Liver (tissue), 8 donors: ENCODE measurements at regions not wholly inside any gene's neighbourhood (a gene's known extent, or its start where the extent isn't known, plus 50 kb on each side); places are given as distances from the start of the nearest gene placed in this dataset.

Experiments
- DNase-seq: peaks from one replicate; pipeline ENCODE4 v3.0.0-alpha.2; 2017; ENCODE audit warnings: low spot score
- H3K27ac ChIP-seq, 2 donors: one replicate each; pipeline ENCODE4 v1.7.0; 2013; ENCODE audit warnings: inconsistent platforms in 2 of 2, low read length in 2 of 2, control low read depth in 1 of 2, low read depth in 1 of 2, mild to moderate bottlenecking in 1 of 2
- H3K27me3 ChIP-seq, 4 donors: one replicate each; pipeline versions ENCODE4 v1.6.1 to v1.7.0; 2013; ENCODE audit warnings: low read length in 3 of 4, inconsistent platforms in 1 of 4, mild to moderate bottlenecking in 1 of 4, moderate library complexity in 1 of 4; ENCODE audit not compliant: control insufficient read depth in 4 of 4, insufficient read depth in 4 of 4
- H3K36me3 ChIP-seq, 4 donors: one replicate each; pipeline versions ENCODE4 v1.6.1 to v1.7.0; 2013; ENCODE audit warnings: low read length in 3 of 4, mild to moderate bottlenecking in 3 of 4, low read depth in 1 of 4, moderate library complexity in 1 of 4; ENCODE audit not compliant: control insufficient read depth in 4 of 4, insufficient read depth in 3 of 4
- H3K4me1 ChIP-seq, 4 donors: one replicate each; pipeline versions ENCODE4 v1.6.1 to v1.7.0; 2013; ENCODE audit warnings: low read length in 3 of 4, mild to moderate bottlenecking in 3 of 4, moderate library complexity in 1 of 4; ENCODE audit not compliant: control insufficient read depth in 4 of 4, insufficient read depth in 4 of 4
- H3K4me3 ChIP-seq, 3 donors: one replicate each; pipeline versions ENCODE4 v1.6.1 to v1.7.0; 2013; ENCODE audit warnings: low read length in 3 of 3, control low read depth in 1 of 3, low read depth in 1 of 3, mild to moderate bottlenecking in 1 of 3
- H3K9ac ChIP-seq, 2 donors: one replicate each; pipeline ENCODE4 v1.7.0; 2013; ENCODE audit warnings: low read length in 2 of 2, mild to moderate bottlenecking in 2 of 2, moderate library complexity in 2 of 2, control low read depth in 1 of 2, low read depth in 1 of 2
- H3K9me3 ChIP-seq, 4 donors: one replicate each; pipeline versions ENCODE4 v1.6.1 to v1.7.0; 2013; ENCODE audit warnings: low read length in 3 of 4; ENCODE audit not compliant: control insufficient read depth in 4 of 4
- FOXA1 ChIP-seq: IDR thresholded peaks from 2 replicates; pipeline ENCODE4 v1.6.1; 2016; ENCODE audit warnings: antibody characterized with exemption
- FOXA2 ChIP-seq: IDR thresholded peaks from 2 replicates; pipeline ENCODE4 v1.6.1; 2016; ENCODE audit warnings: antibody characterized with exemption
- GABPA ChIP-seq, 2 donors: IDR thresholded peaks in 1 of 2; conservative IDR thresholded peaks in 1 of 2; 2 replicates each; pipeline ENCODE4 v1.6.1; 2016; ENCODE audit warnings: antibody characterized with exemption in 2 of 2, mild to moderate bottlenecking in 1 of 2, moderate library complexity in 1 of 2
- HNF4A ChIP-seq, 2 donors: conservative IDR thresholded peaks; 2 replicates each; pipeline ENCODE4 v1.6.1; 2016; ENCODE audit warnings: antibody characterized with exemption in 2 of 2, mild to moderate bottlenecking in 2 of 2
- HNF4G ChIP-seq: IDR thresholded peaks from 2 replicates; pipeline ENCODE4 v1.6.1; 2016; ENCODE audit warnings: antibody characterized with exemption
- JUND ChIP-seq, 2 donors: IDR thresholded peaks; 2 replicates each; pipeline ENCODE4 v1.6.1; 2016; ENCODE audit warnings: antibody characterized with exemption in 2 of 2
- NR2F2 ChIP-seq: IDR thresholded peaks from 2 replicates; pipeline ENCODE4 v1.6.1; 2016; ENCODE audit warnings: antibody characterized with exemption
- RAD21 ChIP-seq, 2 donors: IDR thresholded peaks; 2 replicates each; pipeline ENCODE4 v1.6.1; 2016; ENCODE audit warnings: antibody characterized with exemption in 2 of 2, mild to moderate bottlenecking in 2 of 2
- SP1 ChIP-seq: IDR thresholded peaks from 2 replicates; pipeline ENCODE4 v1.6.1; 2018; ENCODE audit warnings: antibody characterized with exemption, mild to moderate bottlenecking
- TAF1 ChIP-seq: conservative IDR thresholded peaks from 2 replicates; pipeline ENCODE4 v1.6.1; 2016; ENCODE audit warnings: antibody characterized with exemption, mild to moderate bottlenecking
- YY1 ChIP-seq: IDR thresholded peaks from 2 replicates; pipeline ENCODE4 v1.6.1; 2016; ENCODE audit warnings: antibody characterized with exemption, mild to moderate bottlenecking
- WGBS: extraction: QIAGEN DNeasy Blood & Tissue Kit; methylation state at CpG from one replicate; pipeline ENCODE4 v1.1.7; 2013; 5-methylcytosine and 5-hydroxymethylcytosine counted together
- TF ChIP-seq, protein P1 (sequence below): fragments of 150-350 bp; IDR thresholded peaks from 2 replicates; pipeline ENCODE4 v1.5.1; 2017; ENCODE audit warnings: improper control_type of control experiment, low read depth, low read length; ENCODE audit not compliant: missing input control
- TF ChIP-seq, protein P2 (sequence below): IDR thresholded peaks from 2 replicates; pipeline ENCODE4 v1.6.1; 2016; ENCODE audit warnings: antibody characterized with exemption, mild to moderate bottlenecking
- TF ChIP-seq, protein P3 (sequence below): IDR thresholded peaks from 2 replicates; pipeline ENCODE4 v1.6.1; 2016; ENCODE audit warnings: antibody characterized with exemption
- TF ChIP-seq, protein P4 (sequence below): IDR thresholded peaks from 2 replicates; pipeline ENCODE4 v1.6.1; 2016; ENCODE audit warnings: antibody characterized with exemption
- TF ChIP-seq, protein P5 (sequence below): IDR thresholded peaks from 2 replicates; pipeline ENCODE4 v1.6.1; 2016; ENCODE audit warnings: antibody characterized with exemption
- donor health status: healthy.
- donor health status: healthy.
- donor health status: healthy.
- donor health status: healthy.
- donor health status: healthy.

DNA sequence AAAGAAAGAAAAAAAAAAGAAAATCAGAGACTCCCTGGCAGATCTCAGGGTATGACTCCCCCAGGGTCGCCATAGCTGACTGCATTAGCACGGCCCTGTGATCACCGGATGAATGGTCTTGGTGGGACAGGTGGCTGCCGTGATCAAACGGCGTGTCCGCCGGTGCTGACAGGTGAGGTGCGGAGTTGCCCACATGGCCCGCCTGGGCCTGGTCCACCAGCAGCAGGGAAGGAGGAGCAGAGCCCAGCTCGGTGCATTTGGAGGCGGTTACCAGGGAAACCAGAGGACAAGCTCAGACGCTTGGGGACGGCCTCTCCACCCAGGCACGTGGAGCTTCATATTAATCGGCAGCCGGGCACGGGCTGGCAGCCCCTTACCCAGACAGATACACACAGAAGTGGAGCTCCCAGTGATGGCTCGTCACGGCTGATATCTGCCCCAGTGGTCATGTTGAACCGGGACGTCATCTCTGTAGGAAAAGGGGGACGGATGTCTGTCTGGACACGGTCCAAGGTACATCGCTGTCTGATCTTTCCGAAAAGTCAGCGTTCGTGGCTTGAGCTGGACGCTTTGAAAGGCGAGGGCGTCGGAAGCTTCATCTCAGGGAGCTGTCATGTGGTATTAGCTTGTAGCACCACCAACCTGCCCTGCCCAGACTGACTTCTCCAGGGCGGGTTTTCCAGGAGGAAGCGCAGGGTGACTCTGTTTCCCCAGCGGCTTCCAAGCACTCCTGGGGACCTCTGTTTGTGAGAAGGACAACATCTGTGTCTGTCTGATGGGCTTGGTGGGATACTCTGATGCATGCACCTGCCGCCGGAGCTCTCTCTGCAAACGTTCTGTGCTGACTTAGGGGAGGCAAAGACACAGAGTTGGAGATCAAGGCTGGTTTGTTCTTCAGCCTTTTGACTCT lies 180.7 kb downstream of the CRLF2 start:
- H3K36me3 ChIP-seq, result no peaks in the 10 kb centered on the region
- no peak overlapping the region for H3K9ac ChIP-seq
- DNase-seq, result no peak
- 78% methylated on average over 38 of the region's 38 CpGs for WGBS
- no peaks in the 10 kb centered on the region for H3K4me1 ChIP-seq
- no peaks in the 10 kb centered on the region for H3K27me3 ChIP-seq
- no peak for TF ChIP-seq JUND (IDR thresholded peaks at IDR 0.05)
- TF ChIP-seq NR2F2, result no peak
- TF ChIP-seq RAD21 (IDR thresholded peaks at IDR 0.05), result no peak
- TF ChIP-seq FOXA1, result no peak
- TF ChIP-seq HNF4G, result no peak
- TF ChIP-seq, protein P1, sequence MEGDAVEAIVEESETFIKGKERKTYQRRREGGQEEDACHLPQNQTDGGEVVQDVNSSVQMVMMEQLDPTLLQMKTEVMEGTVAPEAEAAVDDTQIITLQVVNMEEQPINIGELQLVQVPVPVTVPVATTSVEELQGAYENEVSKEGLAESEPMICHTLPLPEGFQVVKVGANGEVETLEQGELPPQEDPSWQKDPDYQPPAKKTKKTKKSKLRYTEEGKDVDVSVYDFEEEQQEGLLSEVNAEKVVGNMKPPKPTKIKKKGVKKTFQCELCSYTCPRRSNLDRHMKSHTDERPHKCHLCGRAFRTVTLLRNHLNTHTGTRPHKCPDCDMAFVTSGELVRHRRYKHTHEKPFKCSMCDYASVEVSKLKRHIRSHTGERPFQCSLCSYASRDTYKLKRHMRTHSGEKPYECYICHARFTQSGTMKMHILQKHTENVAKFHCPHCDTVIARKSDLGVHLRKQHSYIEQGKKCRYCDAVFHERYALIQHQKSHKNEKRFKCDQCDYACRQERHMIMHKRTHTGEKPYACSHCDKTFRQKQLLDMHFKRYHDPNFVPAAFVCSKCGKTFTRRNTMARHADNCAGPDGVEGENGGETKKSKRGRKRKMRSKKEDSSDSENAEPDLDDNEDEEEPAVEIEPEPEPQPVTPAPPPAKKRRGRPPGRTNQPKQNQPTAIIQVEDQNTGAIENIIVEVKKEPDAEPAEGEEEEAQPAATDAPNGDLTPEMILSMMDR, result no peak
- TF ChIP-seq, protein P2, sequence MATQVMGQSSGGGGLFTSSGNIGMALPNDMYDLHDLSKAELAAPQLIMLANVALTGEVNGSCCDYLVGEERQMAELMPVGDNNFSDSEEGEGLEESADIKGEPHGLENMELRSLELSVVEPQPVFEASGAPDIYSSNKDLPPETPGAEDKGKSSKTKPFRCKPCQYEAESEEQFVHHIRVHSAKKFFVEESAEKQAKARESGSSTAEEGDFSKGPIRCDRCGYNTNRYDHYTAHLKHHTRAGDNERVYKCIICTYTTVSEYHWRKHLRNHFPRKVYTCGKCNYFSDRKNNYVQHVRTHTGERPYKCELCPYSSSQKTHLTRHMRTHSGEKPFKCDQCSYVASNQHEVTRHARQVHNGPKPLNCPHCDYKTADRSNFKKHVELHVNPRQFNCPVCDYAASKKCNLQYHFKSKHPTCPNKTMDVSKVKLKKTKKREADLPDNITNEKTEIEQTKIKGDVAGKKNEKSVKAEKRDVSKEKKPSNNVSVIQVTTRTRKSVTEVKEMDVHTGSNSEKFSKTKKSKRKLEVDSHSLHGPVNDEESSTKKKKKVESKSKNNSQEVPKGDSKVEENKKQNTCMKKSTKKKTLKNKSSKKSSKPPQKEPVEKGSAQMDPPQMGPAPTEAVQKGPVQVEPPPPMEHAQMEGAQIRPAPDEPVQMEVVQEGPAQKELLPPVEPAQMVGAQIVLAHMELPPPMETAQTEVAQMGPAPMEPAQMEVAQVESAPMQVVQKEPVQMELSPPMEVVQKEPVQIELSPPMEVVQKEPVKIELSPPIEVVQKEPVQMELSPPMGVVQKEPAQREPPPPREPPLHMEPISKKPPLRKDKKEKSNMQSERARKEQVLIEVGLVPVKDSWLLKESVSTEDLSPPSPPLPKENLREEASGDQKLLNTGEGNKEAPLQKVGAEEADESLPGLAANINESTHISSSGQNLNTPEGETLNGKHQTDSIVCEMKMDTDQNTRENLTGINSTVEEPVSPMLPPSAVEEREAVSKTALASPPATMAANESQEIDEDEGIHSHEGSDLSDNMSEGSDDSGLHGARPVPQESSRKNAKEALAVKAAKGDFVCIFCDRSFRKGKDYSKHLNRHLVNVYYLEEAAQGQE, result no peak
- TF ChIP-seq, protein P3, sequence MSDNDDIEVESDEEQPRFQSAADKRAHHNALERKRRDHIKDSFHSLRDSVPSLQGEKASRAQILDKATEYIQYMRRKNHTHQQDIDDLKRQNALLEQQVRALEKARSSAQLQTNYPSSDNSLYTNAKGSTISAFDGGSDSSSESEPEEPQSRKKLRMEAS, result no peak
- no peak for TF ChIP-seq SP1
- TF ChIP-seq, protein P4, sequence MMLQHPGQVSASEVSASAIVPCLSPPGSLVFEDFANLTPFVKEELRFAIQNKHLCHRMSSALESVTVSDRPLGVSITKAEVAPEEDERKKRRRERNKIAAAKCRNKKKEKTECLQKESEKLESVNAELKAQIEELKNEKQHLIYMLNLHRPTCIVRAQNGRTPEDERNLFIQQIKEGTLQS, result no peak
- no peak for TF ChIP-seq TAF1
- TF ChIP-seq, protein P5, sequence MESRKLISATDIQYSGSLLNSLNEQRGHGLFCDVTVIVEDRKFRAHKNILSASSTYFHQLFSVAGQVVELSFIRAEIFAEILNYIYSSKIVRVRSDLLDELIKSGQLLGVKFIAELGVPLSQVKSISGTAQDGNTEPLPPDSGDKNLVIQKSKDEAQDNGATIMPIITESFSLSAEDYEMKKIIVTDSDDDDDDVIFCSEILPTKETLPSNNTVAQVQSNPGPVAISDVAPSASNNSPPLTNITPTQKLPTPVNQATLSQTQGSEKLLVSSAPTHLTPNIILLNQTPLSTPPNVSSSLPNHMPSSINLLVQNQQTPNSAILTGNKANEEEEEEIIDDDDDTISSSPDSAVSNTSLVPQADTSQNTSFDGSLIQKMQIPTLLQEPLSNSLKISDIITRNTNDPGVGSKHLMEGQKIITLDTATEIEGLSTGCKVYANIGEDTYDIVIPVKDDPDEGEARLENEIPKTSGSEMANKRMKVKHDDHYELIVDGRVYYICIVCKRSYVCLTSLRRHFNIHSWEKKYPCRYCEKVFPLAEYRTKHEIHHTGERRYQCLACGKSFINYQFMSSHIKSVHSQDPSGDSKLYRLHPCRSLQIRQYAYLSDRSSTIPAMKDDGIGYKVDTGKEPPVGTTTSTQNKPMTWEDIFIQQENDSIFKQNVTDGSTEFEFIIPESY, result no peak
- TF ChIP-seq HNF4A (conservative IDR thresholded peaks at IDR 0.05), result no peak
- no peak for TF ChIP-seq YY1
- no peak for TF ChIP-seq GABPA (IDR thresholded peaks at IDR 0.05 in 1 of 2, conservative IDR thresholded peaks at IDR 0.05 in 1 of 2)
- TF ChIP-seq FOXA2, result no peak
- no peak overlapping the region for H3K27ac ChIP-seq
- H3K4me3 ChIP-seq, result no peak overlapping the region
- peaks cover 0 to 4% (median 1%) of the 10 kb centered on the region in 4 donors for H3K9me3 ChIP-seq
